ENCODE measurements at regions not wholly inside any gene's neighbourhood (a gene's known extent, or its start where the extent isn't known, plus 50 kb on each side); places are given as distances from the start of the nearest gene placed in this dataset.

- H3K4me3 ChIP-seq (ENCODE audit: low read depth, low read length) = no peak overlapping the region
- POLR2A ChIA-PET = no interaction called here
- CTCF ChIA-PET = no interaction called here
- TF ChIP-seq CTCF (IDR thresholded peaks at IDR 0.05; ENCODE audit: insufficient read depth, low read depth, low read length) = no peak
- H3K27me3 ChIP-seq (ENCODE audit: control insufficient read depth, insufficient read depth, low read length) = no peaks in the 10 kb centered on the region
- no peak for DNase-seq (ENCODE audit: low read depth)
- H3K36me3 ChIP-seq (ENCODE audit: control insufficient read depth, insufficient read depth, low read length) = no peaks in the 10 kb centered on the region
Measured at GRCh38 chr3:18159681-18160080, 265.5 kb downstream of the SATB1 start.

DNA sequence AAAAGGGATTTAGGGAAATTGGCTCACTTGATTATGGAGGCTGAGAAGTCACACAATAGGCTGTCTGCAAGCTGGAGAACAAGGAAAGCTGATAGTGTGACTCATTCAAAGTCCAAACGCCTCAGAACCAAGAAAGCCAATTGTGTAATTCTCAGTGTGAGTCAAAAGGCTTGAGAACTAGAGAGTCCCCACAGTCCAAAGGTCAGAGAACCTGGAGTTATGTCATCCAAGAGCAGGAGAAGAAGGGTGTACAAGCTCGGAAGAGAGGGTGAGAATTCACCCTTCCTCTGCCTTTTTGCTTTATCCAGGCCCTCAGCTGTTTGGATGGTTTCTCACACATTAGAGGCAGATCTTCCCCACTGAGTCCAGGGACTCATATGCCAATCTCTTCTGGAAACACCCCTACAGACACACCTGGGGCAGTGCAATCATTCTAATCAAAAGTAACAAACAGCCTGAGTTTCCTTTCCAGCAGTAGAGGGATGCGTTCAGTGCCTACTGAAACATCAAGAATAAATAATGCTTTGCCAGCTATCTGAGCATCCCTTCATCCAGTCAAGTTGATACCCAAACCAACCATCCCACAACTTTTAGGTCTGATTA is 271.5 kb downstream of the SATB1 start:
- CTCF ChIA-PET = interaction anchor here (1.6 kb wide), 1 partner anchor 8 kb away, joined by 5 read pairs; no protein-coding TSS in a partner anchor

DNA sequence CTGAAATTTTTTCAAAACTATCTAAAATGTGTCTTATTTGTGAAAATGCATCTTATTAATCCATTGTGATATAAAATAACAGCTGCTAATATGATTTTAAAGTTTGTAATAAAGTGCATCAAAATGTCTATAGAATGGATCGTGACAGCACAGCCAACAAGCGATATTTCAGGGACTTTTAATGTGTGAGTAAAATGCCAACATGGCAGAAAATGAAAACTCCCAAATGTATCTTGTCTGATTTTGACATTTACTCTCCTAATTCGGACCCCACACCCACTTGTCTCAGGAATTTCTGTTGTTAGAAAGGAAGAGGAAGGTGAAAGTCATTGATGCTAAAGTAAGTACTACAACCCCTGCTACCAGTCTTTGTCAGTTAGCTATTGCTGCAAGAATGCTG is 273.9 kb downstream of the SATB1 start:
- H3K36me3 ChIP-seq (ENCODE audit: control insufficient read depth, insufficient read depth, low read length) = no peaks in the 10 kb centered on the region
- TF ChIP-seq CTCF (IDR thresholded peaks at IDR 0.05; ENCODE audit: insufficient read depth, low read depth, low read length) = no peak
- POLR2A ChIA-PET = no interaction called here
- DNase-seq (ENCODE audit: low read depth) = no peak
- CTCF ChIA-PET = interaction anchor here (0.7 kb wide), 1 partner anchor 61 kb away, joined by 3 read pairs; no protein-coding TSS in a partner anchor
- no peaks in the 10 kb centered on the region for H3K27me3 ChIP-seq (ENCODE audit: control insufficient read depth, insufficient read depth, low read length)
- H3K4me3 ChIP-seq (ENCODE audit: low read depth, low read length) = no peak overlapping the region

More for the DNA sequence above, 271.5 kb downstream of the SATB1 start:
- Histone ChIP-seq H3K27me3 (ENCODE audit: control insufficient read depth, insufficient read depth, low read length) (no peaks in the 10 kb centered on the region), H3K4me3 (ENCODE audit: low read depth, low read length) (no peak overlapping the region), H3K36me3 (ENCODE audit: control insufficient read depth, insufficient read depth, low read length) (no peaks in the 10 kb centered on the region)
- peak; percentile 43 for DNase-seq (ENCODE audit: low read depth)
- no peak for TF ChIP-seq CTCF (IDR thresholded peaks at IDR 0.05; ENCODE audit: insufficient read depth, low read depth, low read length)
- POLR2A ChIA-PET = no interaction called here

DNA sequence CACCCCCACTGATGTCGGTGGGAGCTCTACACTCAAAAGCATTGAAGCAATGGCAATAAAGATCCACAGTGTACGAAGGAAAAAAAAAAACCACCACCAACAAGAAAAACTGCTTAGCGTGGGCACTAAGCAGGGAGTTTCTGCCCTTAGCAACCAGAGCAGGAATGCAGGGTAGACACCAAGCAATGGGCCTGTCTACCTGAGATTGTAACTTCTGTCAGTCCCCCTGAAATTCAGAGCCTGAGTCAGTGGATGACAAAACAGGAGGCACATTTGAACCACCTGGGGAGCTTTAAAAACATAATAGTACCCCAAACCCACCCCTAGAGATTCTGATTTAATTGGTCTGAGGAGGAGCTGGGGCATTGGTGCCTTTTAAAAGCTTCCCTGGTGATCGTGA is 275.2 kb downstream of the SATB1 start:
- ChIA-PET CTCF (interaction anchor here (0.8 kb wide), 1 partner anchor 21 kb away, joined by 3 read pairs; no protein-coding TSS in a partner anchor), POLR2A (no interaction called here)
- TF ChIP-seq CTCF (IDR thresholded peaks at IDR 0.05; ENCODE audit: insufficient read depth, low read depth, low read length) = no peak
- H3K36me3 ChIP-seq (ENCODE audit: control insufficient read depth, insufficient read depth, low read length) = no peaks in the 10 kb centered on the region
- H3K27me3 ChIP-seq (ENCODE audit: control insufficient read depth, insufficient read depth, low read length) = no peaks in the 10 kb centered on the region
- DNase-seq (ENCODE audit: low read depth) = no peak
- no peak overlapping the region for H3K4me3 ChIP-seq (ENCODE audit: low read depth, low read length)

DNA sequence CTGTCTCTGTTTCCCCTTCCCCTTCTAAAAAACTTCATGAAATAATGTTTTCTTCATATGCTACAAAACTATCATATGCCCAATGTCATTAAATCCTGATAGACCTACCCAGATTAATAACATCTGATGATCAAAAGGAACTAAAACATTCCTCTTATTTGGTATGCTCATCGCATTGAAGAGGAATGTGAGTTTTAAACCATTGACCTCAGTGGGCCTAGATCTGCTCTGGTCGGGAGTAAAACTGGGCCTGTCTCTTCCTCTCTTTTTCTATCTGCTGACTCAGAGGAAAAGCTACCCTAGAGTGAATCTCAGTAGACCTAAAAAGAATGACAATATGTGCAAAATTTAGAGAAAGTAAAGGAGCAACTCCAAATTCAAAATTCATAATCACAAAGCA is 275.8 kb downstream of the SATB1 start:
- no peak for TF ChIP-seq CTCF (IDR thresholded peaks at IDR 0.05; ENCODE audit: insufficient read depth, low read depth, low read length)
- POLR2A ChIA-PET = no interaction called here
- Histone ChIP-seq H3K27me3 (ENCODE audit: control insufficient read depth, insufficient read depth, low read length) (no peaks in the 10 kb centered on the region), H3K4me3 (ENCODE audit: low read depth, low read length) (no peak overlapping the region), H3K36me3 (ENCODE audit: control insufficient read depth, insufficient read depth, low read length) (no peaks in the 10 kb centered on the region)
- DNase-seq (ENCODE audit: low read depth) = no peak
- CTCF ChIA-PET = interaction anchor here (0.6 to 0.8 kb wide), 2 partner anchors 21 to 913 kb away, joined by 3 read pairs; no protein-coding TSS in a partner anchor

Measured in BJ (cell line).